VCaP (cell line): ENCODE measurements at regions not wholly inside any gene's neighbourhood (a gene's known extent, or its start where the extent isn't known, plus 50 kb on each side); places are given as distances from the start of the nearest gene placed in this dataset.
A peak's percentile ranks its signal among the peaks of the same experiment; 100 is the strongest.

Source experiments
- H3K27ac ChIP-seq: fragments of 450-650 bp; 2 replicates; pipeline ENCODE4 v1.5.1; 2017
- CTCF ChIP-seq: fragments of 450-650 bp; conservative IDR thresholded peaks from 2 replicates; pipeline ENCODE4 v1.5.1; 2017; ENCODE audit warnings: mild to moderate bottlenecking, moderate library complexity

- H3K27ac ChIP-seq = no peak overlapping the region
- no peak for TF ChIP-seq CTCF
These were observed 268.9 kb downstream of the PREX1 start for GRCh38 chr20:48558906-48559305.

- TF ChIP-seq CTCF = no peak
- no peak overlapping the region for H3K27ac ChIP-seq
These were observed 270.4 kb downstream of the PREX1 start for GRCh38 chr20:48557380-48557779.

- H3K27ac ChIP-seq = no peak overlapping the region
- TF ChIP-seq CTCF = no peak
These were observed 270.8 kb downstream of the PREX1 start for GRCh38 chr20:48556956-48557355.

- TF ChIP-seq CTCF = no peak
- no peak overlapping the region for H3K27ac ChIP-seq
These were observed 275.2 kb downstream of the PREX1 start for GRCh38 chr20:48552550-48552949.

- H3K27ac ChIP-seq = no peak overlapping the region
- TF ChIP-seq CTCF = no peak
These were observed 277.0 kb downstream of the PREX1 start for GRCh38 chr20:48550814-48551213.

GRCh38 chr20:48547664-48548063 is 280.1 kb downstream of the PREX1 start:
- TF ChIP-seq CTCF = no peak
- no peak overlapping the region for H3K27ac ChIP-seq

- TF ChIP-seq CTCF = peak; percentile 39; the same call in 1 of the 2 replicates
- H3K27ac ChIP-seq = no peak overlapping the region
These were observed 283.1 kb downstream of the PREX1 start for GRCh38 chr20:48544402-48545339.
